GM23338 (cell line): ENCODE measurements at regions not wholly inside any gene's neighbourhood (a gene's known extent, or its start where the extent isn't known, plus 50 kb on each side); places are given as distances from the start of the nearest gene placed in this dataset.

ENCODE experiments used
- ATAC-seq: fragments of 200-7000 bp; cut with Tn5 transposase; 3 replicates; pipeline ENCODE4 v1.9.1; 2020
- DNase-seq: peaks from one replicate; pipeline ENCODE4 v3.0.0-alpha.2; 2015; ENCODE audit warnings: low spot score
- H2AFZ ChIP-seq: fragments of 200-600 bp; sonication (generic); 2 replicates; pipeline ENCODE4 v1.8.0; 2016; ENCODE audit warnings: antibody characterized with exemption, mild to moderate bottlenecking, moderate library complexity
- H3F3A ChIP-seq: fragments of 200-600 bp; sonication (generic); replicated peaks from 2 replicates; pipeline ENCODE4 v1.8.0; 2017; ENCODE audit warnings: antibody characterized with exemption, mixed run types, low read depth
- H3K27ac ChIP-seq: fragments of 200-600 bp; sonication (generic); 2 replicates; pipeline ENCODE4 v1.6.1; 2016; ENCODE audit warnings: low read depth
- H3K27me3 ChIP-seq: fragments of 200-600 bp; sonication (generic); 2 replicates; pipeline ENCODE4 v1.8.0; 2016; ENCODE audit warnings: mild to moderate bottlenecking, mixed run types, moderate library complexity; ENCODE audit not compliant: insufficient read depth
- H3K36me3 ChIP-seq: fragments of 200-600 bp; sonication (generic); 2 replicates; pipeline ENCODE4 v1.8.0; 2016; ENCODE audit warnings: mild to moderate bottlenecking; ENCODE audit not compliant: insufficient read depth
- H3K4me1 ChIP-seq: fragments of 200-600 bp; sonication (generic); 2 replicates; pipeline ENCODE4 v1.8.0; 2016; ENCODE audit warnings: mild to moderate bottlenecking, moderate library complexity; ENCODE audit not compliant: insufficient read depth
- H3K4me2 ChIP-seq: fragments of 200-600 bp; sonication (generic); 2 replicates; pipeline ENCODE4 v1.7.1; 2017; ENCODE audit warnings: mixed run types
- H3K4me3 ChIP-seq: fragments of 200-600 bp; sonication (generic); 2 replicates; pipeline ENCODE4 v1.6.1; 2016; ENCODE audit warnings: mixed run types
- H3K79me2 ChIP-seq: fragments of 200-600 bp; sonication (generic); replicated peaks from 2 replicates; pipeline ENCODE4 v1.8.0; 2017; ENCODE audit warnings: mild to moderate bottlenecking; ENCODE audit not compliant: insufficient read depth
- H3K9me2 ChIP-seq: fragments of 200-600 bp; sonication (generic); 2 replicates; pipeline ENCODE4 v1.8.0; 2017; ENCODE audit not compliant: insufficient read depth
- H4K20me1 ChIP-seq: fragments of 200-600 bp; sonication (generic); replicated peaks from 2 replicates; pipeline ENCODE4 v1.8.0; 2017; ENCODE audit warnings: mild to moderate bottlenecking; ENCODE audit not compliant: insufficient read depth
- H3K27ac Mint-ChIP-seq: 2 replicates; pipeline ENCODE4 v1.8.0; 2020; ENCODE audit warnings: inconsistent platforms, mild to moderate bottlenecking, moderate library complexity, mixed read lengths
- H3K27me3 Mint-ChIP-seq: 3 replicates; pipeline ENCODE4 v1.8.0; 2022; ENCODE audit warnings: low read depth, mild to moderate bottlenecking, moderate library complexity, mixed read lengths, inconsistent platforms; ENCODE audit not compliant: insufficient read depth, poor library complexity
- H3K36me3 Mint-ChIP-seq: 3 replicates; pipeline ENCODE4 v1.8.0; 2021; ENCODE audit warnings: low read depth, mild to moderate bottlenecking, inconsistent platforms, moderate library complexity, mixed read lengths
- H3K4me1 Mint-ChIP-seq: 3 replicates; pipeline ENCODE4 v1.8.0; 2020; ENCODE audit warnings: mild to moderate bottlenecking, inconsistent platforms, mixed read lengths
- H3K4me3 Mint-ChIP-seq: 3 replicates; pipeline ENCODE4 v1.8.0; 2021; ENCODE audit warnings: moderate library complexity, mild to moderate bottlenecking, inconsistent platforms, mixed read lengths
- H3K9me3 Mint-ChIP-seq: 3 replicates; pipeline ENCODE4 v1.8.0; 2020; ENCODE audit warnings: moderate library complexity, mild to moderate bottlenecking, inconsistent platforms, mixed read lengths
- CREB1 ChIP-seq: fragments of 250-450 bp; sonication (Bioruptor Pico); IDR thresholded peaks from 2 replicates; pipeline ENCODE4 v1.5.0; 2020; ENCODE audit warnings: low read depth, mild to moderate bottlenecking, moderate library complexity
- ETS1 ChIP-seq: IDR thresholded peaks from 2 replicates; pipeline ENCODE4 v1.6.1; 2016; ENCODE audit warnings: antibody characterized with exemption
- EZH2 ChIP-seq: fragments of 200-600 bp; sonication (generic); IDR thresholded peaks from one replicate; pipeline ENCODE4 v1.8.0; 2017; ENCODE audit warnings: antibody characterized with exemption, mild to moderate bottlenecking, low read depth; ENCODE audit not compliant: unreplicated experiment
- EZH2phosphoT487 ChIP-seq: fragments of 200-600 bp; sonication (generic); IDR thresholded peaks from one replicate; pipeline ENCODE4 v1.8.1; 2018; ENCODE audit warnings: antibody characterized with exemption; ENCODE audit not compliant: unreplicated experiment
- JUNB ChIP-seq: IDR thresholded peaks from one replicate; pipeline ENCODE4 v1.6.1; 2016; ENCODE audit warnings: antibody characterized with exemption; ENCODE audit not compliant: unreplicated experiment
- NANOG ChIP-seq: IDR thresholded peaks from 2 replicates; pipeline ENCODE4 v1.6.1; 2016; ENCODE audit warnings: antibody characterized with exemption, borderline replicate concordance
- POLR2AphosphoS5 ChIP-seq: IDR thresholded peaks from 2 replicates; pipeline ENCODE4 v1.6.1; 2016; ENCODE audit warnings: antibody characterized with exemption, low read depth
- STAT1 ChIP-seq: IDR thresholded peaks from one replicate; pipeline ENCODE4 v1.6.1; 2016; ENCODE audit warnings: antibody characterized with exemption; ENCODE audit not compliant: unreplicated experiment
- ZNF114 ChIP-seq: fragments of 250-450 bp; sonication (Bioruptor Pico); IDR thresholded peaks from 2 replicates; pipeline ENCODE4 v1.5.0; 2020; ENCODE audit warnings: mild to moderate bottlenecking, moderate library complexity
- ZNF331 ChIP-seq: fragments of 250-450 bp; sonication (Bioruptor Pico); IDR thresholded peaks from 2 replicates; pipeline ENCODE4 v1.5.0; 2020; ENCODE audit warnings: low read depth, mild to moderate bottlenecking, moderate library complexity
- ZNF462 ChIP-seq: fragments of 250-450 bp; sonication (Bioruptor Pico); IDR thresholded peaks from 2 replicates; pipeline ENCODE4 v1.5.0; 2020; ENCODE audit warnings: mild to moderate bottlenecking, moderate library complexity
- TF ChIP-seq, protein P1 (sequence below): IDR thresholded peaks from one replicate; pipeline ENCODE4 v1.6.1; 2018; ENCODE audit warnings: antibody characterized with exemption; ENCODE audit not compliant: unreplicated experiment
- TF ChIP-seq, protein P2 (sequence below), 2 experiments: fragments of 200-600 bp in 1 of 2; sonication (generic) in 1 of 2; conservative IDR thresholded peaks; 2 replicates each; pipeline versions ENCODE4 v1.5.1 to v1.6.1; 2016 to 2017; ENCODE audit warnings: antibody characterized with exemption in 2 of 2, low read depth in 2 of 2, mild to moderate bottlenecking in 2 of 2, moderate library complexity in 1 of 2

DNA sequence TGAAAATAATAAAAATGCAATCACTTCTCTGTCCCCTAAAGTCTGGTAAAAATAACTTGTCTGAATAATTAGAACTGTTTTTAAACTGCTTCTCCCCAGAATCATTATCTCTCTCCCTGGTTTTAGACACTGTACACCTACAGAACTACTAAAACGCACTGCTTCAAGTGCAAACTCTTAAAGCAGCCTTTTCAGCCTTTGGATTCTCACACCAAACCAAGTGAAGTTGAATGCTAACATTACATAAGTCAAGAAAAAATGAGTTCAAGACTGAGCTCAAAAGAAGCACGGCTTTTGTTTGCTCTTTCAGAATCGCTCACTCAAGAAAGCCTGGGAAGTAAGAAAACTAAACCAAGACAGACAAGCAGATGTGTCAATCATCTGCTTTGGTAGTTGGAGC lies 188.8 kb downstream of the LSM5 start (continued):
- no peak for TF ChIP-seq JUNB
- no peak for TF ChIP-seq ZNF114 (CRISPR knock-in tag)
- TF ChIP-seq NANOG = no peak
- TF ChIP-seq ZNF331 (CRISPR knock-in tag) = no peak

- ATAC-seq (peak; percentile 79), DNase-seq (peak; percentile 76)
- TF ChIP-seq ETS1 = no peak
- no peak for TF ChIP-seq STAT1
- no peak for TF ChIP-seq CREB1 (CRISPR knock-in tag)
- no peak for TF ChIP-seq ZNF114 (CRISPR knock-in tag)
- TF ChIP-seq EZH2 = no peak
- no peak for TF ChIP-seq NANOG
- TF ChIP-seq EZH2phosphoT487 = no peak
- no peak for TF ChIP-seq POLR2AphosphoS5
- TF ChIP-seq ZNF462 (CRISPR knock-in tag) = no peak
- TF ChIP-seq, protein P1, sequence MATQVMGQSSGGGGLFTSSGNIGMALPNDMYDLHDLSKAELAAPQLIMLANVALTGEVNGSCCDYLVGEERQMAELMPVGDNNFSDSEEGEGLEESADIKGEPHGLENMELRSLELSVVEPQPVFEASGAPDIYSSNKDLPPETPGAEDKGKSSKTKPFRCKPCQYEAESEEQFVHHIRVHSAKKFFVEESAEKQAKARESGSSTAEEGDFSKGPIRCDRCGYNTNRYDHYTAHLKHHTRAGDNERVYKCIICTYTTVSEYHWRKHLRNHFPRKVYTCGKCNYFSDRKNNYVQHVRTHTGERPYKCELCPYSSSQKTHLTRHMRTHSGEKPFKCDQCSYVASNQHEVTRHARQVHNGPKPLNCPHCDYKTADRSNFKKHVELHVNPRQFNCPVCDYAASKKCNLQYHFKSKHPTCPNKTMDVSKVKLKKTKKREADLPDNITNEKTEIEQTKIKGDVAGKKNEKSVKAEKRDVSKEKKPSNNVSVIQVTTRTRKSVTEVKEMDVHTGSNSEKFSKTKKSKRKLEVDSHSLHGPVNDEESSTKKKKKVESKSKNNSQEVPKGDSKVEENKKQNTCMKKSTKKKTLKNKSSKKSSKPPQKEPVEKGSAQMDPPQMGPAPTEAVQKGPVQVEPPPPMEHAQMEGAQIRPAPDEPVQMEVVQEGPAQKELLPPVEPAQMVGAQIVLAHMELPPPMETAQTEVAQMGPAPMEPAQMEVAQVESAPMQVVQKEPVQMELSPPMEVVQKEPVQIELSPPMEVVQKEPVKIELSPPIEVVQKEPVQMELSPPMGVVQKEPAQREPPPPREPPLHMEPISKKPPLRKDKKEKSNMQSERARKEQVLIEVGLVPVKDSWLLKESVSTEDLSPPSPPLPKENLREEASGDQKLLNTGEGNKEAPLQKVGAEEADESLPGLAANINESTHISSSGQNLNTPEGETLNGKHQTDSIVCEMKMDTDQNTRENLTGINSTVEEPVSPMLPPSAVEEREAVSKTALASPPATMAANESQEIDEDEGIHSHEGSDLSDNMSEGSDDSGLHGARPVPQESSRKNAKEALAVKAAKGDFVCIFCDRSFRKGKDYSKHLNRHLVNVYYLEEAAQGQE = no peak
- TF ChIP-seq, protein P2, sequence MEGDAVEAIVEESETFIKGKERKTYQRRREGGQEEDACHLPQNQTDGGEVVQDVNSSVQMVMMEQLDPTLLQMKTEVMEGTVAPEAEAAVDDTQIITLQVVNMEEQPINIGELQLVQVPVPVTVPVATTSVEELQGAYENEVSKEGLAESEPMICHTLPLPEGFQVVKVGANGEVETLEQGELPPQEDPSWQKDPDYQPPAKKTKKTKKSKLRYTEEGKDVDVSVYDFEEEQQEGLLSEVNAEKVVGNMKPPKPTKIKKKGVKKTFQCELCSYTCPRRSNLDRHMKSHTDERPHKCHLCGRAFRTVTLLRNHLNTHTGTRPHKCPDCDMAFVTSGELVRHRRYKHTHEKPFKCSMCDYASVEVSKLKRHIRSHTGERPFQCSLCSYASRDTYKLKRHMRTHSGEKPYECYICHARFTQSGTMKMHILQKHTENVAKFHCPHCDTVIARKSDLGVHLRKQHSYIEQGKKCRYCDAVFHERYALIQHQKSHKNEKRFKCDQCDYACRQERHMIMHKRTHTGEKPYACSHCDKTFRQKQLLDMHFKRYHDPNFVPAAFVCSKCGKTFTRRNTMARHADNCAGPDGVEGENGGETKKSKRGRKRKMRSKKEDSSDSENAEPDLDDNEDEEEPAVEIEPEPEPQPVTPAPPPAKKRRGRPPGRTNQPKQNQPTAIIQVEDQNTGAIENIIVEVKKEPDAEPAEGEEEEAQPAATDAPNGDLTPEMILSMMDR (conservative IDR thresholded peaks at IDR 0.05; ENCODE audit: low read depth in 2 of 2) = no peak
- TF ChIP-seq JUNB = no peak
- no peak for TF ChIP-seq ZNF331 (CRISPR knock-in tag)
- no peaks in the 10 kb centered on the region for H3K9me3 Mint-ChIP-seq
- peaks cover 54% of the 10 kb centered on the region for H3K27me3 ChIP-seq
- H3F3A ChIP-seq = no peaks in the 10 kb centered on the region
- no peak overlapping the region for H3K27ac ChIP-seq
- H3K36me3 ChIP-seq = no peaks in the 10 kb centered on the region
- peak overlapping the region; percentile 87 for H3K4me3 Mint-ChIP-seq
- peaks cover 32% of the 10 kb centered on the region for H3K27me3 Mint-ChIP-seq
- no peak overlapping the region for H3K27ac Mint-ChIP-seq
- H3K36me3 Mint-ChIP-seq = no peaks in the 10 kb centered on the region
- peak overlapping the region; percentile 86 for H3K4me2 ChIP-seq
- peak overlapping the region; percentile 83 for H3K4me3 ChIP-seq
- H3K9me2 ChIP-seq = no peaks in the 10 kb centered on the region
- peaks cover 17% of the 10 kb centered on the region for H3K4me1 ChIP-seq
- no peaks in the 10 kb centered on the region for H3K79me2 ChIP-seq
- H2AFZ ChIP-seq = peak overlapping the region; percentile 99
- peaks cover 20% of the 10 kb centered on the region for H3K4me1 Mint-ChIP-seq
- H4K20me1 ChIP-seq = no peaks in the 10 kb centered on the region
Observed at GRCh38 chr7:32299133-32299702, 191.0 kb downstream of the LSM5 start.
